ENCODE measurements at regions not wholly inside any gene's neighbourhood (a gene's known extent, or its start where the extent isn't known, plus 50 kb on each side); places are given as distances from the start of the nearest gene placed in this dataset.

DNA sequence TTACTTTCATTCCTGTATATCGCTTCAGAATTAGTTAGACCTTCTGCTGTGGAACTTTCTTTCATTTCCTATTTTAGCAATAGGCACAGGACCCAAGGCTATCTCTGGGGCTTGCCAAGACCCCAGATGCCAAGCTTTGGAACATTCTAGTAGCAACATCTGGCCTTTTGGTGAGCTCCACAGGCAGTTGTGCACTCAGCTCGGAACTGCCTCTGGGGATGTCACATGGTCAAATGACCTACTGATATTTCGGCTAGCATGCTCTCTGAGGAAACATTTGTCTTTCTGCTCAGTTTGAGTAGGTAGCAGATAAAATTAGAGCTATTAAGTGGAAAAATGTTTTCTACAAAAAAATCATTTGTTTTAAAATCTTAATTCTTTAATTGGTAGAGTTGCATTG, 76.6 kb upstream of the ITGA4 start:
- no peak for DNase-seq (ENCODE audit: low read depth in 2 of 2)

DNA sequence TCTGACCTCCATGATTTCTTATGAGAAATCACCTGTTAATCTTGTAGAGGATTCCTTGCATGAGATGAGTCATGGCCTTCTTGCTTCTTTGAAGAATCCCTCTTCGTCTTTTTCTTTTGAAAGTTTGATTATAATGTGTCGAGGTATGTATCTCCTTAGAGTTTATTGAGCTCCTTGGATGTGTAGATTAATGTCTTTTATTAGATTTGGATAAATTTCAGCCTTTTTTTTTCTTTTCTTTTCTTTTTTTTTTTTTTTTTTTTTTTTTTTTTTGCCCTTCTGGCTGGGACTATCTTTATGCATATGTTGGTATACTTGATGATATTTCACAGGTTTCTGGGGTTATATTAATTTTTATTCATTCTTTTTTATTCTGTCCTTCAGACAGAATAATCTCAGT, 72.3 kb upstream of the ITGA4 start:
- DNase-seq (ENCODE audit: low read depth in 2 of 2): no peak

DNA sequence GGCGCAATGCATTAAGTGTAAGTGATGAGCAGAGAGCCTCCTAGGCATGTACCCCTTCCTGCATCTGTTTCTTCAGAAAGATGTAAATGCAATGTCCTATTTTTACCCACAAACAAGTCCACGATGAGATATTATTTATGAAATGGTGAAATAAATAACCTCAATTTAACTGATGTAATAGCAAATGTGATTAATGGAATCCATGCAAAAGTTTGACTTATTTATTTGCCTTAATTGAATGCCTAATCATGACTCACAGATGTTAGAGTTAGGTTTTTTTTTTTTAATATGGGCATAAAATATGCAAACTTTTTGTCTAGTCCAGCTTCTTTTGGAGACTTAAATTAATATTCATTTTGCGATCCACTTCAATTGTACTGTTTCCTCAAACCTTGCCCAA, 67.7 kb upstream of the ITGA4 start:
- DNase-seq (ENCODE audit: low read depth in 2 of 2): no peak

DNA sequence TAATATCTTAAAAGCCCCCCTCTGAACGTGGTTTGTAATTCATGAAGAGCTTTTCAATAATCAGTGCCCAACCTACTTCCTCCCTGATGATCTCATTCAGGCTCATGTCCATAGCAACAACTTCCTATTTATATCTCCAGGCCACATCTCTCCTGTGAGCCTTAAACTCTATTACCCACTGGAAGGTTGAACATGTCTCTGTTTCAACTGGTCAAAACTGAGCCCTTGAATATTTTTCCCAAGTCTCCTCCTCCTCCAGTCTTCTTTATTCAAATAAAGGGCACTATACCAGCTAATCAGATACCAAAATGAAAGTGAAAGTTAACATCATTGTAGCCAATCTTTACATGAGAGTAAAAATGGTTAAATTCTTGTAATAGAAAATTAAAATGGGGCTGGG, 63.7 kb upstream of the ITGA4 start:
- no peak for DNase-seq (ENCODE audit: low read depth in 2 of 2)

DNA sequence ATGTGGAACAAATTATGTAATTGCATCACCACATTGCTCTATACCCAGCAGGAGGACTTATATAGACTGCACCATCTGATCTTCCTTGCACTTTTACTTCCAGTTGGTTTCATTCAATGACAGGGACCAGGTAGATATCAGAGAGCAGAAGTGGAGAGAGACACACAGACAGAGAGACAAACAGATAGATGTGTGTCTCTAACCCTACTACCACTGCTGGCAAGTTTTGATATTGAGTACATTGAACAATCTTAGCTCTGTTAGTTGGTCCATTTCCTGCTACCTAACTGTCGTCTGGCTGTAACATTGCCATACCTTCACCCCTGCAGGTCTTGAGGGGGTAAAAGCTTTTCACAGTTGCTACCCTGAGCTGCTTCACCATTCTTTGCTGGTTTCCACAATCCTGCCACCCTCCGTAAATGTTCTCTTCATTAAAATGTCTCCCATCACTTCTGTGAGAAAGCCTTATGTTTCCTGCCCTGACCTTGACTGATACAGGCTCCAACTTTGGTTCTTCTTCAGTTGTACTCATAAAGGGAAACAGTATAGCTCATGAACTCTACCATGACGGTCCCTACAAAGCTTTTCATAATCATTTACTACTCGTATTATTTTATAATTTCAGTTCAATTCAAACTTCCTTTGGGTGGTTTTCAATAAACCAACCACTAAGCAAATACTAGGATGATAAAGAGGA, 62.3 kb upstream of the ITGA4 start:
- no peak for DNase-seq (ENCODE audit: low read depth in 2 of 2)

- no peak for DNase-seq (ENCODE audit: low read depth in 2 of 2)
Observed at GRCh38 chr2:181395851-181396250, 61.3 kb upstream of the ITGA4 start.

GRCh38 chr2:181396256-181397123, 60.7 kb upstream of the ITGA4 start:
- no peak for DNase-seq (ENCODE audit: low read depth in 2 of 2)

DNA sequence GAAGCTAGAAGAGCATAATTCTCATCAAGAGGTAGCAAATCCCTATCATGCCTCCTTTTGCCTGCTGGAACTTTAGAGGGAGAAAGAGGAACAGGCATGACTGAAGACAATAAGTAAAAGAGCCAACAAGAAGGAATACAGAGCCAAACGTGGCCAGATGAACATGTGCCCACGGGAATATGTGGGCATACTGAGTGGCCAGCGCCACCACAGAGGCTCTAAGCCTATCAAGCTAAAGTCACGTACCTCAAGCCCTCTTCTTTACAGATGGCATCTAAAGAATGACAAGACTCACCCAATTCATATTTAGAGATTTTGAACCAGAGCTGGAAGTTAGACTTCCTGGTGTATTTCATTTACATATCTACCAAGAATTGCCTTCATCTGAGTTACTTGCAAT, 59.9 kb upstream of the ITGA4 start:
- DNase-seq (ENCODE audit: low read depth in 2 of 2): no peak

GRCh38 chr2:181398000-181398399, 59.2 kb upstream of the ITGA4 start:
- DNase-seq (ENCODE audit: low read depth in 2 of 2): no peak

- no peak for DNase-seq (ENCODE audit: low read depth in 2 of 2)
Observed at GRCh38 chr2:181399027-181399426, 58.2 kb upstream of the ITGA4 start.

- DNase-seq (ENCODE audit: low read depth in 2 of 2): no peak
Observed at GRCh38 chr2:181404472-181404871, 52.7 kb upstream of the ITGA4 start.

DNA sequence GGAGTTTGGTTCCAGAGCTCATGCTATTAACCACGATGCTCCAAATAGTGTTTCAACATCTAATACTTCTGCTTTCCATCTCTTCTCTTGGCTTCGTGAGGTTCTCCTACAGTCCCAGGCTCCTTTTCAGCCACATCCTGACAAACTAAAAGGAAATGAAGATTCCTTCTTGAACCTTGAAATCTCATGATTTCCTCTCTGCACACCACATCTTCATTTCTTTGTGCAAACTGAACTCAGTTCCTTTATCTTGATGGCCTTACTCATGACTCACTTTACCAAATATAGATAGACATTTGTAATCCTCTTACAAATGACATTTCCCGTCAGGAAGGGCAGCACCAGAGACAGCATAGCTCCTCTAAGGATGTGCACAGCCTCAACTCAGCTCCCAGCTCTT, 50.0 kb upstream of the ITGA4 start:
- no peak for DNase-seq (ENCODE audit: low read depth in 2 of 2)
